GM13976 (cell line): ENCODE measurements at regions not wholly inside any gene's neighbourhood (a gene's known extent, or its start where the extent isn't known, plus 50 kb on each side); places are given as distances from the start of the nearest gene placed in this dataset.
"Not testable (repeated sequence)": the region's sequence is repeated elsewhere in the genome, so short reads cannot be mapped to it uniquely, and the experiment has no call there.

Experiments used
- DNase-seq: peaks from one replicate; pipeline ENCODE4 v3.0.0; 2012; ENCODE audit warnings: low spot score
- CTCF ChIP-seq: IDR thresholded peaks from 2 replicates; pipeline ENCODE4 v1.5.1; 2012; ENCODE audit warnings: borderline replicate concordance, mild to moderate bottlenecking; ENCODE audit not compliant: insufficient read depth; ENCODE audit errors: extremely low read depth, missing control alignments, control extremely low read depth
- in situ Hi-C: fragments of 300-500 bp; cut with MboI; formaldehyde crosslinking; loops from one replicate; pipeline ENCODE4 v1.12.0; 2022; ENCODE audit warnings: low sequenced_read_pairs, mixed read lengths, inconsistent platforms; ENCODE audit not compliant: unreplicated experiment

GRCh38 chr7:131051304-131051703, 276.4 kb upstream of the MKLN1 start:
- DNase-seq, result no peak
- in situ Hi-C loops, result no loop called here
- no peak for TF ChIP-seq CTCF

GRCh38 chr7:131052285-131052904, 275.3 kb upstream of the MKLN1 start:
- no peak for DNase-seq
- in situ Hi-C loops, result no loop called here
- TF ChIP-seq CTCF, result no peak

GRCh38 chr7:131056007-131056406, 271.7 kb upstream of the MKLN1 start:
- TF ChIP-seq CTCF, result no peak
- no peak for DNase-seq
- in situ Hi-C loops, result no loop called here

- DNase-seq, result no peak
- no peak for TF ChIP-seq CTCF
- in situ Hi-C loops, result no loop called here
Measured at GRCh38 chr7:131057015-131057793, 270.5 kb upstream of the MKLN1 start.

- in situ Hi-C loops, result no loop called here
- DNase-seq, result no peak
- no peak for TF ChIP-seq CTCF
Measured at GRCh38 chr7:131057794-131058070, 269.9 kb upstream of the MKLN1 start.

GRCh38 chr7:131058561-131059288, 269.0 kb upstream of the MKLN1 start:
- in situ Hi-C loops, DNase-seq: not testable (repeated sequence)

GRCh38 chr7:131059401-131059800, 268.3 kb upstream of the MKLN1 start:
- DNase-seq, in situ Hi-C loops: not testable (repeated sequence)
